Fibroblast of villous mesenchyme (primary cell): ENCODE measurements at regions not wholly inside any gene's neighbourhood (a gene's known extent, or its start where the extent isn't known, plus 50 kb on each side); places are given as distances from the start of the nearest gene placed in this dataset.

Experiments
- DNase-seq: peaks from one replicate; pipeline ENCODE4 v3.0.0-alpha.2; 2010; ENCODE audit warnings: low read depth
- H3K4me3 ChIP-seq: 2 replicates; pipeline ENCODE4 v1.5.1; 2011; ENCODE audit warnings: low read depth, mild to moderate bottlenecking, low read length
- TF ChIP-seq, protein P1 (sequence below): IDR thresholded peaks from 2 replicates; pipeline ENCODE4 v1.5.1; 2012; ENCODE audit warnings: low read depth, mild to moderate bottlenecking, low read length; ENCODE audit not compliant: insufficient read depth

DNA sequence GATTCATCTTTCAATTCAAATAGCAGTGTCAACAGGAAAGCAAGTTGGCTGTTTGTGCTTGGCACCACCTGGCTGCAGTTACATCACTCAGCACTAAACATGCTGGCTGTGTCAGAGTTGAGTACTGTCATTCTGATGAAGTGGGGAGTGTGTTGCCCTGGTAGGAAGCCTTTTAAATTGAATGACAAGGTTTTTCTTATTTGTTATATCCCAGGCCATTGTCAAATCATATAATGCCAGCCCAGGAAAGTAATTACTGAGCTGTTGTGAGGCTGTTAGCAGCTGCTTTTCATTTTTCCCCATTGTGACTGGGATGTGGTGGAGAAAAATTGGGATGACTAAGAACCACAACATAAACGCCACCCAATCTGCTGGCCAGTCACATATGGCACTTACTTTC is 106.5 kb upstream of the PRKD1 start:
- DNase-seq, result no peak
- TF ChIP-seq, protein P1, sequence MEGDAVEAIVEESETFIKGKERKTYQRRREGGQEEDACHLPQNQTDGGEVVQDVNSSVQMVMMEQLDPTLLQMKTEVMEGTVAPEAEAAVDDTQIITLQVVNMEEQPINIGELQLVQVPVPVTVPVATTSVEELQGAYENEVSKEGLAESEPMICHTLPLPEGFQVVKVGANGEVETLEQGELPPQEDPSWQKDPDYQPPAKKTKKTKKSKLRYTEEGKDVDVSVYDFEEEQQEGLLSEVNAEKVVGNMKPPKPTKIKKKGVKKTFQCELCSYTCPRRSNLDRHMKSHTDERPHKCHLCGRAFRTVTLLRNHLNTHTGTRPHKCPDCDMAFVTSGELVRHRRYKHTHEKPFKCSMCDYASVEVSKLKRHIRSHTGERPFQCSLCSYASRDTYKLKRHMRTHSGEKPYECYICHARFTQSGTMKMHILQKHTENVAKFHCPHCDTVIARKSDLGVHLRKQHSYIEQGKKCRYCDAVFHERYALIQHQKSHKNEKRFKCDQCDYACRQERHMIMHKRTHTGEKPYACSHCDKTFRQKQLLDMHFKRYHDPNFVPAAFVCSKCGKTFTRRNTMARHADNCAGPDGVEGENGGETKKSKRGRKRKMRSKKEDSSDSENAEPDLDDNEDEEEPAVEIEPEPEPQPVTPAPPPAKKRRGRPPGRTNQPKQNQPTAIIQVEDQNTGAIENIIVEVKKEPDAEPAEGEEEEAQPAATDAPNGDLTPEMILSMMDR, result no peak
- H3K4me3 ChIP-seq, result no peak overlapping the region

DNA sequence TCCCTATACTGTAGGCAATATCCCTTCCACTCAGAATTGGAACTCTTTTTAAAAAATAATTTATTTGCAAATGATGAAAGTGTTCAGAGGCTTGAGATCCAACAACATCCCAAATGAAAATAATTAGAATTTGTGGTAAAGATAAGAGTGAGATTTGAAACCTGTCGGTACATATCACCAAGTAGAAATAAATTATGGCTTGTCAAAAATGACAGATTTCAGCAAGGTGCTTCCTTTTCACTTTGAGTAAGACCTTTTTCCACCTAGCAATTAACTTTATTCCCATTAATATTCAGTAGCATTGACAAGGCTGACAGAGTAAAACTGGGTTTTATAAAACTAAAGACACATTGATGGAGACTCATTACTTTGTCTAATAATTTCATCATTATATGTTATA is 107.7 kb upstream of the PRKD1 start:
- H3K4me3 ChIP-seq, result no peak overlapping the region
- DNase-seq, result no peak
- TF ChIP-seq, protein P1, result no peak

DNA sequence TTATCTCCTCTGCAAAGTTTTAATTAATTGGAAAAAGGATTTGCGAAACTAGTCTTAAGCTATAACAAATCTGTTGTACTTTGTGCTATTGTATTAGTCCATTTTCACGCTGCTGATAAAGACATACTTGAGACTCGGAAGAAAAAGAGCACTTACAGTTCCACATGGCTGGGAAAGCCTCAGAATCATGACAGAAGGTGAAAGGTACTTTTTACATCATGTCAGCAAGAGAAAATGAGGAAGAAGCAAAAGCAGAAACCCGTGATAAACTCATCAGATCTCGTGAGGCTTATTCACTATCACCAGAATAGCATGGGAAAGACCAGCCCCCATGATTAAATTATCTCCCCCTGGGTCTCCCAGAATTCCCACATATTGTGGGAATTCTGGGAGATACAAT is 118.1 kb upstream of the PRKD1 start:
- TF ChIP-seq, protein P1, result no peak
- no peak for DNase-seq
- H3K4me3 ChIP-seq, result no peak overlapping the region

DNA sequence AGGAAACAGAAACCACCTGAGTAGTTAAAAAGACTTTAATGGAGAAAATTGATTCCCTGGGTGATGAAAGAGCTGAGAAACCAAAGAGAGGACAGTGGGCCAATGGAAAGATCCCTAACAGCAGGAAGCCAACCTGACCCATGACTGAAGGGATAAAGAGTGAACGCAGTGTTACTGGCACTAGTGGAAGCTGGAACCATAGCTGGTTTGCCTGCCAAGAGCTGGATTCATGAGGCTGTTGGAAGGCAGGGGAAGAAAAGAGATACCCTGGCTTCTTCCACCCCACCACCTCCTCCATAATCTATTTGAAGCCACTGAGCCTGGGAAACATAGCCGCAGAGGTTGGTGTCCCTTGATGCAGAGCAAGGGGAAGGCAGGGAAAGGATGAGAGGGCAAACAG is 125.5 kb upstream of the PRKD1 start:
- TF ChIP-seq, protein P1, result no peak
- DNase-seq, result no peak
- H3K4me3 ChIP-seq, result no peak overlapping the region

DNA sequence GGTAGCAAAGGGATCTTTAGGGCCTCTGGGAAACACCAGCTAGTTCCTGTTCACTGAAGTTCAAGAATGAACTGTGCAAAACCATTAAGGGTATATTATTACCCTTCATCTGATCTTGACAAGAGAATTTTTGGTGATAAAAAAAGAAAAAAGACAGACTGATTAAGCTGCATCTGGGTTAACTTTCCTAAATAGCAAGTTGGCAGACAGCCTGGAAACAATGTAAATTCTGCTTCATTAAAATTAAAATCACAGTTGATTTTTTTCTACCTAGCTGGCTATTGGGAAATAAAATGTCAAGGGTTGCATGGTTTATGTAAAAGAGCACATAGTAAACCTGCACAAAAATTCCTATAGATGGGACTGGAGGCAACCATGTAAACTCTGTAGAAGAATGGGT is 126.6 kb upstream of the PRKD1 start:
- no peak overlapping the region for H3K4me3 ChIP-seq
- TF ChIP-seq, protein P1, result no peak
- no peak for DNase-seq

DNA sequence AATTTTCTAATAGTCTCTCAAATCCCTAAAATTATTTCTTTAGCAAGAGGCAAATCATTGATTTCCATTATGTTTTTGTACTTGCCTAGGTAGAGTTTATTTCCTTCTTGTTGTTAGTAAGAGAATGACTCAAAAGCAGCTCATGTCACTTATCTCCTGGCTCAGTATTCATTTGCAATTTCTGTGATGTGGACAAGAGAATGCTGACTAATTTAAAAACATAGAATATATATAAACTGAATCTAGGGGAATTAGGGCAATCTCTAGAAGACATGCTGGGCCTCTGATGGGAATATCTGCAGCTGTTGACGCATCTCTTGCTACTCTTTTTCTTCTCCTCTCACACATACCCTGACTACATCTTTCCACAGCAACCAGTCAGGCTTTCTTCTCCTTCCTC is 130.8 kb upstream of the PRKD1 start:
- TF ChIP-seq, protein P1, result no peak
- no peak for DNase-seq
- H3K4me3 ChIP-seq, result no peak overlapping the region

DNA sequence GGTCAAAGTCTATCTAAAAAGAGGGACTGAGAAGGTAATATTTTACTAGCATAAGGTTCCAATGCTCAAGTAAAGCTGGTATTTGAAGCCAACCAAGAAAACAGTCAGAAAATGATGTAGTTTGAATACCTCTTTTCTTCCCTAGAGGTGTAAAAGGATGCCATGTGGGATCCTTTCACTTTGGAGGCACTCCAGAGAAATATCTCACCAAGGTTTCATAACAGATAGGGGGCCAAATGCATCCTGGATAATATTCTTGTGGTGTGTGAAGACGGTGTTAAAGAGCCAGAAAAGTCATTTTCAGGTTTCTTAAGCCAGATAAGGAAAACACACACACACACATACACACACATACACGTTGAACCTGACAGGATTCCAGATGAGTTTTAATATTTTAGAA is 136.1 kb upstream of the PRKD1 start:
- TF ChIP-seq, protein P1, result no peak
- H3K4me3 ChIP-seq, result no peak overlapping the region
- DNase-seq, result no peak
